HG03378 (cell line): ENCODE measurements at regions not wholly inside any gene's neighbourhood (a gene's known extent, or its start where the extent isn't known, plus 50 kb on each side); places are given as distances from the start of the nearest gene placed in this dataset.

Experiments used
- ATAC-seq: cut with Tn5 transposase; IDR thresholded peaks from one replicate; pipeline ENCODE4 v1.9.1; 2021; ENCODE audit warnings: mild to moderate bottlenecking, moderate library complexity; ENCODE audit not compliant: unreplicated experiment

GRCh38 chr10:131424836-131425491 is 113.4 kb upstream of the TCERG1L start:
- no peak for ATAC-seq

- no peak for ATAC-seq
Observed at GRCh38 chr10:131425752-131426533, 114.4 kb upstream of the TCERG1L start.

- no peak for ATAC-seq
Observed at GRCh38 chr10:131426534-131426898, 115.0 kb upstream of the TCERG1L start.

GRCh38 chr10:131427281-131427680 is 115.8 kb upstream of the TCERG1L start:
- no peak for ATAC-seq

GRCh38 chr10:131427901-131428300 is 116.4 kb upstream of the TCERG1L start:
- no peak for ATAC-seq

- no peak for ATAC-seq
Observed at GRCh38 chr10:131429141-131429540, 117.6 kb upstream of the TCERG1L start.

- no peak for ATAC-seq
Observed at GRCh38 chr10:131429942-131430341, 118.4 kb upstream of the TCERG1L start.

GRCh38 chr10:131430716-131431412 is 119.3 kb upstream of the TCERG1L start:
- no peak for ATAC-seq

GRCh38 chr10:131431533-131431932 is 120.0 kb upstream of the TCERG1L start:
- ATAC-seq: no peak

- no peak for ATAC-seq
Observed at GRCh38 chr10:131431978-131432690, 120.6 kb upstream of the TCERG1L start.

- ATAC-seq: no peak
Observed at GRCh38 chr10:131433568-131433967, 122.0 kb upstream of the TCERG1L start.

GRCh38 chr10:131435232-131435631 is 123.7 kb upstream of the TCERG1L start:
- no peak for ATAC-seq

GRCh38 chr10:131435760-131436457 is 124.4 kb upstream of the TCERG1L start:
- no peak for ATAC-seq

- ATAC-seq: no peak
Observed at GRCh38 chr10:131436458-131436857, 124.9 kb upstream of the TCERG1L start.

GRCh38 chr10:131437556-131438475 is 126.3 kb upstream of the TCERG1L start:
- no peak for ATAC-seq

GRCh38 chr10:131438665-131439064 is 127.1 kb upstream of the TCERG1L start:
- ATAC-seq: no peak

- ATAC-seq: no peak
Observed at GRCh38 chr10:131439705-131440104, 128.2 kb upstream of the TCERG1L start.

GRCh38 chr10:131440405-131441360 is 129.2 kb upstream of the TCERG1L start:
- ATAC-seq: no peak
